ENCODE measurements at regions not wholly inside any gene's neighbourhood (a gene's known extent, or its start where the extent isn't known, plus 50 kb on each side); places are given as distances from the start of the nearest gene placed in this dataset.

DNA sequence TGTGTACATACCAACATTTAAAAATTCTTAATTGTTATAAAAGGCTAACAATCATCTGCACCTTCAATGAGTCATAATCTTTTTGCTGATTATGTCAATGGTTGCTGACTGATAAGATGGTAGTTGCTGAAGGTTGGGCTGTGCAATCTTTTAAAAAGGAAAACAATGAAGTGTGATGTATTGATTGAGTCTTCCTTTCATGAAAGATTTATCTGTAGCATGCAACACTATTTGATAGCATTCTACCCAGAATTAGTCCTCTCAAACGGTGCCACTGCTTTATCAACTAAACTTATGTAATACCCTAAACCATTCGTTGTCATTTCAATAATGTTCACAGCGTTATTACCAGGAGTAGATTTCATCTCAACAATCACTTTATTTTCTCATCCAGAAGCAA is 2360.6 kb downstream of the PCDH9 start:
- Mint-ChIP-seq H3K36me3 (ENCODE audit: low read depth) (no peaks in the 10 kb centered on the region), H3K27ac (no peak overlapping the region), H3K9me3 (peaks cover 11% of the 10 kb centered on the region), H3K4me1 (no peaks in the 10 kb centered on the region), H3K4me3 (no peak overlapping the region), H3K27me3 (no peaks in the 10 kb centered on the region)
- DNase-seq, result no peak
- no peak for ATAC-seq

DNA sequence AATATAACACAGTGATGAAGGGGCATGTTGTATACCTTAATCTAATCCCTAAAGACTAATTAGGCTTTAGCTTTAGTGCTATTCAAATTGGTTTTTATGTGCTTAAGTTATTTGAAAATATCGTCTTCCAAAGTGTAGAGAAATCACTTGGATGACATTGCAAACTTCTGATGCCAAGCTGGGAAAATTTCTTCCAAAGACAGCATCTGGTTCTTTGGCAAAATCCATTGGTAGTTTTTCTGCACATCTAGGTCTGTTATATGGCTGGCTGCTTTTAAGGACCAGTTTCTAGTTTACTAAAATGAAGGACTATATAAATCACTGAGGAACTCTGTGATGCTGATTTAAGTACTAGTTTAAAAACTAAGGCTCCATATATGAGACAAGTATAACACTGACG is 2362.3 kb downstream of the PCDH9 start:
- Mint-ChIP-seq H3K4me1 (no peaks in the 10 kb centered on the region), H3K36me3 (ENCODE audit: low read depth) (no peaks in the 10 kb centered on the region), H3K9me3 (peaks cover 21% of the 10 kb centered on the region), H3K27ac (no peak overlapping the region), H3K27me3 (no peaks in the 10 kb centered on the region), H3K4me3 (no peak overlapping the region)
- DNase-seq (no peak), ATAC-seq (no peak)

DNA sequence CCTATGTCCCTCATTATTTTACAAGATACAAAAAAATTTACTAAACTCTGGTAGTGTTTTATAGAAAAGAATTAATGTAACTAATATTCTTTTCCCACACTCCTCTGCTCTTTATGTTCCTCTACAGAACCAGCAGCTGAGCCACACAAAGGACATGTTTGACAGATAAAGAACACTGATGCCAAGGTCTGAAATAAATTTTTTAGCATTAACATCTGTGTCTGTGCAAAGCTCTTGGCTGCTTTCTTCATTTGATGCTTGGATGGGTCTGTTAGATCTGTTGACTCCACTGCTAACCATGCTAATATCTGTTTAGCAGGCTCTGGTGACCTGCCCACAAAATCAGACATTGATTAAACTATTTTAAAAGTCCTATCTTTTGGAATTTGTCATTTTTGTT is 2363.8 kb downstream of the PCDH9 start:
- Mint-ChIP-seq H3K4me1 (no peaks in the 10 kb centered on the region), H3K9me3 (peaks cover 22% of the 10 kb centered on the region), H3K27ac (no peak overlapping the region), H3K36me3 (ENCODE audit: low read depth) (no peaks in the 10 kb centered on the region), H3K27me3 (no peaks in the 10 kb centered on the region), H3K4me3 (no peak overlapping the region)
- DNase-seq (no peak), ATAC-seq (no peak)

DNA sequence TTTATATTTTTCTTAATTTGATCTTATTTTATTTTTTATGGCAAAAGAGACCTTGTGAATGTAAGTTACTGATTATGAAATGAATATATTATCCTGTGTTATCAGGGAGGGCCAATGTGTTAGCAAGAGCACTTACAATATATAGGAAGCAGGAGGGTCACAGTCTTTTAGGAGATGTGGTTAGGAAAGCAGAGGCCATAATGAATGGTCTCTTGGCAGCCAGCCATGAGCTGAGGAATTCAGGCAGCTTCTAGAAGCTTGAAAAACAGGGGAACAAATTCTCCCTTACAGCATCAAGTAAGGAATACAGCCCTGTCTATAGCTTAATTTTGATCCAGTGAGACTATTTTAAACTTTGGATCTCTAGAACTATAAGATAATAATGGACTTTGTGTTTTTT is 2374.6 kb downstream of the PCDH9 start:
- DNase-seq (no peak), ATAC-seq (no peak)
- H3K36me3 Mint-ChIP-seq (ENCODE audit: low read depth), result no peaks in the 10 kb centered on the region
- no peaks in the 10 kb centered on the region for H3K27me3 Mint-ChIP-seq
- no peak overlapping the region for H3K27ac Mint-ChIP-seq
- H3K9me3 Mint-ChIP-seq, result peaks cover 7% of the 10 kb centered on the region
- H3K4me1 Mint-ChIP-seq, result no peaks in the 10 kb centered on the region
- H3K4me3 Mint-ChIP-seq, result no peak overlapping the region

DNA sequence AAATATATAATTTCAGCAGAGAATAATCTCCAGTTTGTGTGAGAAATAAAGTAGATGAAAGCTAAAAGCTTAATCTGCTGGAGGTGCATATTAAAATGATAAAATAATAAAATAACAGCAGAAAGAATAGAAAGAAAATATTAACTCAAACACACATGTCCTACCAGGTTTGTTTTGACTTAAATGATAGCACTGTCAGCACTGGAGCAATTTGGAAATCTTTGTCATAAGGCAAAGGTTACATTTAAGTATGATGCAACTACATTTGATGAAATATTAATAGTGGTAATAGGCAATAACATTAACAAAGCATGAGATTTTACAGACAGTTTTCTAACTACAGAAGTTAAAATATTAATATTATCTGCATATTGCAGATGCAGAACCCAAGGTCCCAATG is 2380.1 kb downstream of the PCDH9 start:
- Mint-ChIP-seq H3K4me3 (no peak overlapping the region), H3K27me3 (no peaks in the 10 kb centered on the region), H3K27ac (no peak overlapping the region), H3K9me3 (peaks cover 2% of the 10 kb centered on the region), H3K36me3 (ENCODE audit: low read depth) (no peaks in the 10 kb centered on the region), H3K4me1 (no peaks in the 10 kb centered on the region)
- DNase-seq (no peak), ATAC-seq (no peak)

GRCh38 chr13:64849196-64849595 is 2380.9 kb downstream of the PCDH9 start:
- no peak overlapping the region for H3K27ac Mint-ChIP-seq
- ATAC-seq, result no peak
- H3K27me3 Mint-ChIP-seq, result no peaks in the 10 kb centered on the region
- no peaks in the 10 kb centered on the region for H3K36me3 Mint-ChIP-seq (ENCODE audit: low read depth)
- no peak overlapping the region for H3K4me3 Mint-ChIP-seq
- DNase-seq, result no peak
- no peaks in the 10 kb centered on the region for H3K4me1 Mint-ChIP-seq
- H3K9me3 Mint-ChIP-seq, result peaks cover 10% of the 10 kb centered on the region

DNA sequence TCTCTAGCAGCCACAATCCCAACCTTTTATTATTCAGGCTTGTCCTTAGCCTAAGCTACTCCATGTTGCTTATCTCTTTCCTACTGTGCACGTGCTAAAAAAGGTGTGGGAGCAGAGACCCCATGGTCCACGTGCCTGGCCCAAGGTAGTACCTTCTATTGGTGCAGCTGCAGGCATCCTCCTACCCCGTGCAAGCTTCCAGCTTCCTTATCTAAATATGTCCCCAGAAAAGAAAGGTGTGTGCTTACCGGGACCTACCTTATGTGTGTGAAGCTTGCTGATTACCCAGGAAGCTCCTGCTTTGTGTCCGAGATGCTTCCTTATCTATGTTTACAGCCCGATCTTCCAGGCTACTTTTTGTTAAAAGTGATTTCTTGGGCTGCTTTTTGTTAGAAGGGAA is 2382.4 kb downstream of the PCDH9 start:
- ATAC-seq, result no peak
- Mint-ChIP-seq H3K27ac (no peak overlapping the region), H3K9me3 (peaks cover 10% of the 10 kb centered on the region), H3K4me3 (no peak overlapping the region), H3K36me3 (ENCODE audit: low read depth) (no peaks in the 10 kb centered on the region), H3K4me1 (no peaks in the 10 kb centered on the region), H3K27me3 (no peaks in the 10 kb centered on the region)
- DNase-seq, result no peak

- Mint-ChIP-seq H3K4me1 (no peaks in the 10 kb centered on the region), H3K27me3 (no peaks in the 10 kb centered on the region), H3K36me3 (ENCODE audit: low read depth) (no peaks in the 10 kb centered on the region), H3K4me3 (no peak overlapping the region), H3K27ac (no peak overlapping the region), H3K9me3 (peaks cover 21% of the 10 kb centered on the region)
- ATAC-seq, result no peak
- no peak for DNase-seq
Measured at GRCh38 chr13:64845110-64845509, 2385.0 kb downstream of the PCDH9 start.

DNA sequence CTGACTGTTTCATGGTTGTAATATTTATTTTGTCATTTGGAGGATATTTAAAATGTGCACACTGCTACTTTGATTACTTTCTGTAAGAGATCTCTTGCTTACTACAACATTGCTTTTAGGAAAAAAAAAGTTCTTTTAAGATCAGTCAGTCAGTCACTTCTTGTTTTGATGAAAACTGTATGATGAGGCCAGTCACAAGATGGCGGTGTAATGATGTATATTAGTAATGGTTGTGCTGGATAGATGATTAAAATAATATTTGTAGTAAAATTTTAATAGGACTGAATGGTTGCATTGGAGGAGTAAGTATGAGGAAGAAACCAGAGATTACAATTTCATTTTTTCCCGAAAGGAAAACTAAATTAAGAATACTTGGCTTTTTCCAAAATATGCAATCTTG is 2411.1 kb downstream of the PCDH9 start:
- DNase-seq (no peak), ATAC-seq (no peak)
- Mint-ChIP-seq H3K4me3 (no peak overlapping the region), H3K27me3 (no peaks in the 10 kb centered on the region), H3K4me1 (no peaks in the 10 kb centered on the region), H3K27ac (no peak overlapping the region), H3K36me3 (ENCODE audit: low read depth) (no peaks in the 10 kb centered on the region), H3K9me3 (peaks cover 25% of the 10 kb centered on the region)

- no peak for DNase-seq
- H3K27me3 Mint-ChIP-seq, result no peaks in the 10 kb centered on the region
- H3K36me3 Mint-ChIP-seq (ENCODE audit: low read depth), result no peaks in the 10 kb centered on the region
- peaks cover 24% of the 10 kb centered on the region for H3K9me3 Mint-ChIP-seq
- H3K4me1 Mint-ChIP-seq, result no peaks in the 10 kb centered on the region
- no peak for ATAC-seq
- no peak overlapping the region for H3K4me3 Mint-ChIP-seq
- no peak overlapping the region for H3K27ac Mint-ChIP-seq
Measured at GRCh38 chr13:64817691-64818090, 2412.4 kb downstream of the PCDH9 start.

DNA sequence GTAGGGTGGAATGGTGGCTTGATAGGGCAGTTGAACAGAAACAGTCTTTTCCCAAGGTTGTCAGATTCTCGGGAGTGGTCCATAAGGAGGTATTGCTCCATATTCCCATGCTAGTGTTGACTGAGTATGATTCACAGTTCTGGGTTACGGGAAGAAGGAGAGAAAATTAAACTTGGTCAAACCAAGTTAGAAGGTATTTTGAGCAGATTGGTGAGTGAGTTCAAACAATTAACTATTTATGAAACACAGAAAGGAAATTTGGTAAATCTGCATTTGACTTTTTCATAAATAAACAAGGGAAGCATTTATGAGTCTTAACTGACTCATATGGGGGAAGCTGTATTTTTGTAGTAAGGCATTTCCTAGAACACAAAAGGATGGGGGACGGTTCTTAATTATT is 2419.4 kb downstream of the PCDH9 start:
- DNase-seq, result no peak
- Mint-ChIP-seq H3K9me3 (peaks cover 17% of the 10 kb centered on the region), H3K4me3 (no peak overlapping the region), H3K27me3 (no peaks in the 10 kb centered on the region), H3K36me3 (ENCODE audit: low read depth) (no peaks in the 10 kb centered on the region), H3K4me1 (no peaks in the 10 kb centered on the region), H3K27ac (no peak overlapping the region)
- ATAC-seq, result no peak

DNA sequence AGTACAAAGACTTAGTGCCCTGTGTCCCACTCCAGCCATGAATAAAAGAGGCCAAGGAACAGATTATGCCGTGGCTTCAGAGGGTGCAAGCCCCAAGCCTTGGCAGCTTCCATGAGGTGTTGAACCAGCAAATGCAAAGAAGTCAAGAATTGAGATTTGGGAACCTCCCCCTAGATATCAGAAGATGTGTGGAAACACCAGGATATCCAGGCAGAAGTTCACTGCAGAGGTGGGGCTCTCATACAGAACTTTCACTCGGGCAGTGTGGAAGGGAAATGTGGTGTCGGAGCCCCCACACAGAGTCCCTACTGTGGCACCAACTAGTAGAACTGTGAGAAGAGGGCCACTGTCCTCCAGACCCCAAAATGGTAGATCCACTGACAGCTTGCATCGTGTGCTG is 2421.4 kb downstream of the PCDH9 start:
- DNase-seq (no peak), ATAC-seq (no peak)
- H3K4me3 Mint-ChIP-seq, result no peak overlapping the region
- no peaks in the 10 kb centered on the region for H3K4me1 Mint-ChIP-seq
- no peaks in the 10 kb centered on the region for H3K27me3 Mint-ChIP-seq
- no peak overlapping the region for H3K27ac Mint-ChIP-seq
- peaks cover 17% of the 10 kb centered on the region for H3K9me3 Mint-ChIP-seq
- H3K36me3 Mint-ChIP-seq (ENCODE audit: low read depth), result no peaks in the 10 kb centered on the region

- Mint-ChIP-seq H3K27me3 (no peaks in the 10 kb centered on the region), H3K9me3 (peaks cover 15% of the 10 kb centered on the region), H3K27ac (no peak overlapping the region), H3K36me3 (ENCODE audit: low read depth) (no peaks in the 10 kb centered on the region), H3K4me3 (no peak overlapping the region), H3K4me1 (no peaks in the 10 kb centered on the region)
- DNase-seq, result no peak
- ATAC-seq, result no peak
Measured at GRCh38 chr13:64801768-64802167, 2428.4 kb downstream of the PCDH9 start.

- peaks cover 15% of the 10 kb centered on the region for H3K9me3 Mint-ChIP-seq
- no peaks in the 10 kb centered on the region for H3K27me3 Mint-ChIP-seq
- no peaks in the 10 kb centered on the region for H3K36me3 Mint-ChIP-seq (ENCODE audit: low read depth)
- H3K27ac Mint-ChIP-seq, result no peak overlapping the region
- no peaks in the 10 kb centered on the region for H3K4me1 Mint-ChIP-seq
- no peak overlapping the region for H3K4me3 Mint-ChIP-seq
- DNase-seq (no peak), ATAC-seq (no peak)
Measured at GRCh38 chr13:64798422-64798821, 2431.7 kb downstream of the PCDH9 start.

- peaks cover 14% of the 10 kb centered on the region for H3K9me3 Mint-ChIP-seq
- H3K27me3 Mint-ChIP-seq, result no peaks in the 10 kb centered on the region
- no peak for DNase-seq
- H3K4me1 Mint-ChIP-seq, result no peaks in the 10 kb centered on the region
- no peak overlapping the region for H3K27ac Mint-ChIP-seq
- H3K36me3 Mint-ChIP-seq (ENCODE audit: low read depth), result no peaks in the 10 kb centered on the region
- no peak for ATAC-seq
- H3K4me3 Mint-ChIP-seq, result no peak overlapping the region
Measured at GRCh38 chr13:64793592-64793991, 2436.5 kb downstream of the PCDH9 start.

GRCh38 chr13:64793131-64793530 is 2437.0 kb downstream of the PCDH9 start:
- no peak overlapping the region for H3K27ac Mint-ChIP-seq
- peaks cover 13% of the 10 kb centered on the region for H3K9me3 Mint-ChIP-seq
- no peak for DNase-seq

More at GRCh38 chr13:64793131-64793530, 2437.0 kb downstream of the PCDH9 start:
- Mint-ChIP-seq H3K27me3 (no peaks in the 10 kb centered on the region), H3K4me1 (no peaks in the 10 kb centered on the region), H3K36me3 (ENCODE audit: low read depth) (no peaks in the 10 kb centered on the region), H3K4me3 (no peak overlapping the region)
- no peak for ATAC-seq
